ENCODE measurements at regions not wholly inside any gene's neighbourhood (a gene's known extent, or its start where the extent isn't known, plus 50 kb on each side); places are given as distances from the start of the nearest gene placed in this dataset.

DNA sequence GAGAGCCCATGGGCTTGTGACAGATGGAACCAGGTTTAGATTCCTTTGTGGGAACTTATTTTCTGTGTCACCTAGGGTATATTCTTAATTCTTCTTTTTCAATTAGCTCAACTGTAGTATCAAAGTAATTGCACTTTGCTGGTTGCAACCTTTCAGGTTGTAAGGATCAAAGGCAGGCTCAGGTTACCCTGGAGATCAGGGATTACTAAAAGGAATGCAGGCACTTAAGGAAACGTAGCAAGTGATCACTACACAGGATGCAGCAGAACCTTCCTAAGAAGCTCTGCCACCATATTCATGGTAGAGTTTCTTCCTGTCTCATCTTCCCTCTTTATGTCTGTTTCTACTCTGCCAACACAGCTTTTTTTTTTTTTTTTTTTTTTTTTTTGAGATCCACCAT lies 133.2 kb upstream of the JAG1 start:
- FAIRE-seq: no peak

DNA sequence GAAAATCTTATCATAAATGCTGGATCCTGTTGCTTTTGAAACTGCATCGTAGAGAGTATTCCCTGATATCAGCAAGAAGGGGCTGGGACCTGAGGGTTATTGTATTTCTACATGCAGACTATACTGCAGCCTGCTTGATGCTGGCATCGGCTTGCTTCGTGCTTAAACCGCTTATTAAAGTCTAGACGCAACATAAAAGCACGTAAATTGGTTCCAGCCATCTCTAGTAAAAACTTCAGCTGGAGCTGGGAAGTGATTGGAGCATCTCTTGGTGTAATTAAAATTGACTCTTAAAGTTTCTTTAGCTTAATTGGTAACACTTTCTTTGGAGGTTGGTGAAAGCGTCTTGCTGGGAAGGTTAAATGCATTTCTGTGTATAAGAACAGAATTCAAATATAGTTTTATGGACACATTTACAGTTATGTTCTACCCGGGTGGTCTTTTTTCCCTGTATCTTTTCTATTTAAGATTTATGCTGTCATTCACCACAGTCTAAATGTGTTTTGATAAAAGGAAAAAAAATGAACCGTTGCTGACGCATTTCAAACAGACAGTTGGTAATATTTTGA lies 139.0 kb upstream of the JAG1 start:
- no peak for FAIRE-seq

DNA sequence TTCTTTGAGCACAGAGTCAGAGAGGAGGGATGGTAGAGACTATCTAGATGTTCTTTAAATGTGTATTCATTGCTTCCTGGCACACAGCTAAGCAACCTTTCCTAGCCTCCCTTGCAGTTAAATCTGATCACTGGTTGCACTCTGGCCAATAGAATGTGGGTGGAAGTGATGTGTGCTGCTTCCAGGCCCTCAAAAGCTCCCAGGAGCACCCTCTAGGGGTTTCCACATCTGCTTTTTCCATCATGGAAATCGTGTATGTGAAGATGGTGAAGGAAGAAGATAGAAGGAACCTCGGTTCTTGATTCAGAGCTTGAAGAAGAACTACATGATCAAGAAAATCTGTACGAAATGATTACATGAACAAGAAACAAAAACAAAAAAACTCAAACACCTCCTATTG lies 149.8 kb upstream of the JAG1 start:
- FAIRE-seq: no peak

GRCh38 chr20:10824750-10825500 lies 151.1 kb upstream of the JAG1 start:
- no peak for FAIRE-seq

- no peak for FAIRE-seq
Observed at GRCh38 chr20:10826111-10826510, 152.3 kb upstream of the JAG1 start.

DNA sequence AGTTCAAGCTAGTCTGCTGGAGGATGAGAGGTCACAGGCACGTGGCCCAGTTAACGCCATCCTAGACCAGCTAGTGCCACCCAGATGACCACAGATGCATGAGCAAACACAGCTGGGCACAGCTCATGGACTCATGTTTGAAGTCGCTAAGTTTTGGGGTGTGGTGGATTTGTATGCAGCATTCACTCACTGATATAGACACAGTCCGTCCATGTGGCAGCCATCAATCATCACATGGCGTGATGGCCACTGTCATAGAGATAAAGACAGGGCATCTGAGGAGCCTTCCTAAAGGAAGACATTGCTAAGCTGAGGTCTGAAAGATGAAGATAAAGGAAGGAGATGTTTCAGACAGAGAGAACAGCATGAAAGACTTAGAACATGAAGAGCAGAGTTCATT lies 154.4 kb upstream of the JAG1 start:
- FAIRE-seq: no peak

DNA sequence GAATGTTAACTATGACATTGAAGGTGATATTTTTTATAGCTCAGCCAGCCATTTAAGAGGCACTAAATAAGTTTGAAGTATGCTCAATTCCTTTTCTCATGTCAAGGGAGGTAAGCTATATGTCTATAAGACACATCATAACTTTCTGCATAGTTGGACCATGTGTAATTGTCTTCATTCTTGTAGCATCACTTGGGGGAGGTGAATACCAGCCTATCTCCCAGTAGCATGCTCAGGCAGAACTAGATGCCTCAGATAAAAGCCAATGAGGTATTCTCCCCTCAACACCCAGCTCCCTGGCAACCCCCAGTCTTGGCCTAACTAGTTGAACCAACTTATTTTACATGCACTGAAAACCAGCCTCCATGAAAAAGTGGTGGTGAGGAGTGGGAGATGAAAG lies 158.3 kb upstream of the JAG1 start:
- no peak for FAIRE-seq

DNA sequence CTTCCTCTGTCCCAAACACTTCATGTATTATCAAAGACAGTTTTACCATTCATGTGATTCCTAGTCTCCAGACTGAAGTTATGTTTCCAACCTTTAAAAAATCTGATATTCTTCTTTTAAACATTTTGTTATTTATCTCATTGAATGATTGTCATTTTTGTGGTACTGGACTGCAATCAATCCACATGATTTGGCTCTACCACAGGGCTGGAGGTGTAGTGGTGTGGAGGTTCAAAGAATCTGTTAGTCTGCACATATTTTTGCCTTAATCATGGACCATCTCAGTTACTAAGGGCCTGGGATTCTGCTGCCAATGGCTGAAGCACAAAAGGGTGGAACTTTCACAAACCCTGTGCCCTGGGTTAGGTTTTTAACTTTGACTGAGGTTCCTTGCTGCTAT lies 164.1 kb upstream of the JAG1 start:
- no peak for FAIRE-seq

- FAIRE-seq: no peak
Observed at GRCh38 chr20:10842116-10842515, 168.3 kb upstream of the JAG1 start.

GRCh38 chr20:10843146-10843711 lies 169.4 kb upstream of the JAG1 start:
- FAIRE-seq: no peak

GRCh38 chr20:10846766-10847165 lies 173.0 kb upstream of the JAG1 start:
- no peak for FAIRE-seq

GRCh38 chr20:10848810-10849370 lies 175.1 kb upstream of the JAG1 start:
- no peak for FAIRE-seq

DNA sequence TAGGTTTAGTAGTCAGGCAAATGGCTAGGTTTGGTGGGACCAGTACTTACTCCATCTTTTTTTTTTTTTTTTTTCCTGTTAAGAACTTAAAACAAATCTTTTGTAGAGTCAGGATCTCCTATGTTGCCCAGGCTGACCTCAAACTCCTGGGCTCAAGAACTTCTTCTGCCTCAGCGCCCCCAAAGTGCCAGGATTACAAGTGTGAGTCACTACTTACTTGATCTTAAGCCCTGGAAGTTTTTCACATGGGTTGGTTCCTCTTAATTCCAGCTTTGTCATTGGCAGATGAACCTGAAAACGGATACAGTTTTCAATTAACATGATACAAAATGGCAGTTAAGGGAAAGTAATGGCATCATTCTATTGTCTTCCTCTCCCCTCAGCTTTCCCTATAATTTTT lies 179.4 kb upstream of the JAG1 start:
- FAIRE-seq: no peak

- FAIRE-seq: no peak
Observed at GRCh38 chr20:10853731-10854130, 179.9 kb upstream of the JAG1 start.

- no peak for FAIRE-seq
Observed at GRCh38 chr20:10854976-10855375, 181.2 kb upstream of the JAG1 start.

- FAIRE-seq: no peak
Observed at GRCh38 chr20:10855778-10856177, 182.0 kb upstream of the JAG1 start.

DNA sequence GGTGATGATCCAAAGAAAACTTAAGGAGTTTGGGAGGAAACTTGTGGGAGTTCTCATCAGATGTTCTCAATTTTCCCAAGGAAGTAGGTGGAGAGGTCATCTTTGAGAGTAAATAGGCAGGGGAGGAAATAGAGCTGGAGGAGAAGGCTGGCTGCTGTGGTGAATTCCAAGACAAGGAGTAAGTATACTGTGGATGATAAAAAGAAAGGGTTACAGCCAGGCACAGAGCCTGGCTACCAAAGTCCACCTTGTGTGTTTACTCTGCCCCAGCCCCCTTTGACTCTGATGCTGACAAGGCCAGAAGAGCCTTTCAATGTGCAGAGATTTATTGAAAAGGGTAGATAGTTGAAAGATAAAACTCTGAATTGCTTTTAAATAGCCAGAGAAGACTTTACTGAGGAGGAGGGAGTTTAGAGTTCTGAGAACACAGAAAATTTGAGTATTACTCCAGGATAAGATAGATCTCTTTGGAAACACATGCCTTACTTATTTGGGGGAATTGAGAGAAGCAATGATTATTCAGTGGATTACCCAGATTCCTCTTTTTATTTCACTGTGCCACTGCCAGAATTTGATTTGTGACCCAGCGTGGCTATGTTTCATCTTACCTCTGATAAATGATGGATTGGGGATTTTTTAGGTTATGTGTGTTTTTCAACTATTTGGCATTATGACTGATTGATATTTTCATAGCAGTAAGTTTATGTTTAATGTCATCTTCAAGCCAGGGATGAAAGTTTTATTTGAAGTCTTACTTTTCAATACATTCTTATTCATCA lies 182.6 kb upstream of the JAG1 start:
- no peak for FAIRE-seq

- no peak for FAIRE-seq
Observed at GRCh38 chr20:10857352-10858070, 183.7 kb upstream of the JAG1 start.

- FAIRE-seq: no peak
Observed at GRCh38 chr20:10861090-10861489, 187.3 kb upstream of the JAG1 start.

- no peak for FAIRE-seq
Observed at GRCh38 chr20:10861619-10862018, 187.8 kb upstream of the JAG1 start.

DNA sequence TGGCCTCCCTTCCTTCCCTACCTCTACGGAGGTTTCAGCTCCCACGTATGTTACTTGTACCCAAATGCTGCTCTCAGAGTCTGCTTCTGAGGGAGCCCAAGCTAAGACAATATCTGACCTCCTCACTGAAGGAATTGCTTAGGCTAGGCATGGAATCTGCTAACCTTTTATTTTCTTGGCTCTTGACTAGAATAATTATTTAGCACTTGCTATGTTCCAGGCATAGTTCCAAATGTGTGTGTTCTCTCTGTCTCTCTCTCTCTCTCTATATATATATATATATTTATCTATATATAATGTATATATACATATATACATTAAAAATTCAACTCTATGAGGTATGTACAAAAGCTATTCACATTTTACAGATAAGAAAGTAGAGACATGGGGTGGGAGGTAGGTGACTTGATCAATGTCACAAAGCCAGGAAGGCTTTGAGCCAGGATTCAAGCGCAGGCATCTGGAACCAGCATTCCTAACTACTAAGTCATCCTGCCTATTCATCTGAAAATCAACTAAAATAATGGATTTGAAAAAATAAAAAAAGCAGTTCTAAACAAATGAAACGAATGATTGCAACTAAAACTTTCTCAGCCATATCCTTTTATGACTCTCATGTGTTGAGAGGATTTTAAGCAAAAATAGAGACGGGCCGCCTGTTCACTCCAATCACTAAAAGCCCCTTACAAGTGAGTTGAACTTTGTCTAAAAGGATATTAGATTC lies 189.7 kb upstream of the JAG1 start:
- no peak for FAIRE-seq

GRCh38 chr20:10864076-10864672 lies 190.4 kb upstream of the JAG1 start:
- no peak for FAIRE-seq
